ENCODE measurements at regions not wholly inside any gene's neighbourhood (a gene's known extent, or its start where the extent isn't known, plus 50 kb on each side); places are given as distances from the start of the nearest gene placed in this dataset.

DNA sequence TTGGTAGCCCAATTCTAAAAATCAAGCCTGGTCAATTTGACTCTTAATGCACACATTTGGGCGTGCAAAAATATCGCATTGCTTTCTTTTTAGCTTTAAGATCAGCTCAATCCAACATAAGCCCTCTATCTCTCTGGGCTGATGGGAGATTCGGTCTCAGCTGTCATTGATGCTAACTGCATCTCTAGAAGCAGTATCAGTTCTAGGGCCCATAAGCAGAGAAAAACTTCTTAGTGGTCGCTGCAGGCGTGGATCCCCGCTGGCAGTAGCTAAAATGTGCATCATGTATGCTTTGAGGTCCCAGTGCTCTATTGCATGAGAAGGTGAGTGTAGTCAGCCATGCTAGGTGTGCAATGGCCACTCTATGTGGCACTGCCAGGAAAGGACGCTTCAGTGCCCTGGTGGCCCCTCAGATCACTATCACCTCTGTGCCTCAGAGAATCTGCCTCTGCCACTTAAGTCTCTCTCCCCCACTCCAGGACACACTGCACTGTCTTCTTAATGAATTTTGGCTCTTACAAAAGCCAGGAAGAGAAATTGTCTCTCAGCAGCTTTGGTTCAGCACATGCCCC is 79.7 kb upstream of the GADD45A start:
- TF ChIP-seq, protein P1, sequence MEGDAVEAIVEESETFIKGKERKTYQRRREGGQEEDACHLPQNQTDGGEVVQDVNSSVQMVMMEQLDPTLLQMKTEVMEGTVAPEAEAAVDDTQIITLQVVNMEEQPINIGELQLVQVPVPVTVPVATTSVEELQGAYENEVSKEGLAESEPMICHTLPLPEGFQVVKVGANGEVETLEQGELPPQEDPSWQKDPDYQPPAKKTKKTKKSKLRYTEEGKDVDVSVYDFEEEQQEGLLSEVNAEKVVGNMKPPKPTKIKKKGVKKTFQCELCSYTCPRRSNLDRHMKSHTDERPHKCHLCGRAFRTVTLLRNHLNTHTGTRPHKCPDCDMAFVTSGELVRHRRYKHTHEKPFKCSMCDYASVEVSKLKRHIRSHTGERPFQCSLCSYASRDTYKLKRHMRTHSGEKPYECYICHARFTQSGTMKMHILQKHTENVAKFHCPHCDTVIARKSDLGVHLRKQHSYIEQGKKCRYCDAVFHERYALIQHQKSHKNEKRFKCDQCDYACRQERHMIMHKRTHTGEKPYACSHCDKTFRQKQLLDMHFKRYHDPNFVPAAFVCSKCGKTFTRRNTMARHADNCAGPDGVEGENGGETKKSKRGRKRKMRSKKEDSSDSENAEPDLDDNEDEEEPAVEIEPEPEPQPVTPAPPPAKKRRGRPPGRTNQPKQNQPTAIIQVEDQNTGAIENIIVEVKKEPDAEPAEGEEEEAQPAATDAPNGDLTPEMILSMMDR (IDR thresholded peaks at IDR 0.05) = no peak
- TF ChIP-seq POLR2A (IDR thresholded peaks at IDR 0.05) = no peak

Measured in heart left ventricle (tissue), 13 donors.